ENCODE measurements at regions not wholly inside any gene's neighbourhood (a gene's known extent, or its start where the extent isn't known, plus 50 kb on each side); places are given as distances from the start of the nearest gene placed in this dataset.

DNA sequence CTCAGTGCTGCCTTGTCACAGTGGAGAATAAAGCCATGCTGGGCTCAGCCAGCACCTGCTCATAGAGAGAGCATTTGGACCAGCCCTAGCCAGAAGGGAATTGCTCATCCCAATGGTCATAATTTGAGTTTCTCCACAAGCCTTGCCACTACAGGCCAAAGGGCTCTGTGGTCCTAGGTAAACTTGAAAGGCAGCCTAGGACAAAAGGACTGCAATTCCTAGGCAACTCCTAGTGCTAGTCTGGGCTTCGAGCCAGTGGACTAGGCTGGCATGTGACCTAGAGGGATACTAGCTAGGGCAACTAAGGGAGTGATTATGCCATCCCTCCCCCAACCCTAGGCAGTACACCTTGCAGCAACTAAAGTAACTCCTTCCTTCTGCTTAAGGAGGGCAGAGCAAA, 516.2 kb downstream of the BCKDHB start:
- TF ChIP-seq CTCF (IDR thresholded peaks at IDR 0.05) = no peak
- TF ChIP-seq TEAD4 (IDR thresholded peaks at IDR 0.05; ENCODE audit: borderline replicate concordance, insufficient read depth) = no peak
- TF ChIP-seq, protein P1, sequence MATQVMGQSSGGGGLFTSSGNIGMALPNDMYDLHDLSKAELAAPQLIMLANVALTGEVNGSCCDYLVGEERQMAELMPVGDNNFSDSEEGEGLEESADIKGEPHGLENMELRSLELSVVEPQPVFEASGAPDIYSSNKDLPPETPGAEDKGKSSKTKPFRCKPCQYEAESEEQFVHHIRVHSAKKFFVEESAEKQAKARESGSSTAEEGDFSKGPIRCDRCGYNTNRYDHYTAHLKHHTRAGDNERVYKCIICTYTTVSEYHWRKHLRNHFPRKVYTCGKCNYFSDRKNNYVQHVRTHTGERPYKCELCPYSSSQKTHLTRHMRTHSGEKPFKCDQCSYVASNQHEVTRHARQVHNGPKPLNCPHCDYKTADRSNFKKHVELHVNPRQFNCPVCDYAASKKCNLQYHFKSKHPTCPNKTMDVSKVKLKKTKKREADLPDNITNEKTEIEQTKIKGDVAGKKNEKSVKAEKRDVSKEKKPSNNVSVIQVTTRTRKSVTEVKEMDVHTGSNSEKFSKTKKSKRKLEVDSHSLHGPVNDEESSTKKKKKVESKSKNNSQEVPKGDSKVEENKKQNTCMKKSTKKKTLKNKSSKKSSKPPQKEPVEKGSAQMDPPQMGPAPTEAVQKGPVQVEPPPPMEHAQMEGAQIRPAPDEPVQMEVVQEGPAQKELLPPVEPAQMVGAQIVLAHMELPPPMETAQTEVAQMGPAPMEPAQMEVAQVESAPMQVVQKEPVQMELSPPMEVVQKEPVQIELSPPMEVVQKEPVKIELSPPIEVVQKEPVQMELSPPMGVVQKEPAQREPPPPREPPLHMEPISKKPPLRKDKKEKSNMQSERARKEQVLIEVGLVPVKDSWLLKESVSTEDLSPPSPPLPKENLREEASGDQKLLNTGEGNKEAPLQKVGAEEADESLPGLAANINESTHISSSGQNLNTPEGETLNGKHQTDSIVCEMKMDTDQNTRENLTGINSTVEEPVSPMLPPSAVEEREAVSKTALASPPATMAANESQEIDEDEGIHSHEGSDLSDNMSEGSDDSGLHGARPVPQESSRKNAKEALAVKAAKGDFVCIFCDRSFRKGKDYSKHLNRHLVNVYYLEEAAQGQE (IDR thresholded peaks at IDR 0.05; ENCODE audit: low read depth, low read length) = no peak
- no peak for TF ChIP-seq PBX3 (IDR thresholded peaks at IDR 0.05)
- no peak for TF ChIP-seq USF2 (IDR thresholded peaks at IDR 0.05; ENCODE audit: borderline replicate concordance, low read depth, low read length)
- TF ChIP-seq RAD21 (IDR thresholded peaks at IDR 0.05; ENCODE audit: low read length) = no peak
- no peak for TF ChIP-seq YY1 (IDR thresholded peaks at IDR 0.05; ENCODE audit: low read depth)
- no peak for TF ChIP-seq EP300 (IDR thresholded peaks at IDR 0.05; ENCODE audit: borderline replicate concordance in 1 of 2, low read depth in 1 of 2, low read length in 1 of 2)
- no peak for TF ChIP-seq TAF1 (IDR thresholded peaks at IDR 0.05; ENCODE audit: borderline replicate concordance, low read depth, low read length)
- TF ChIP-seq EZH2phosphoT487 (IDR thresholded peaks at IDR 0.05; ENCODE audit: borderline replicate concordance, low read depth) = no peak
